ENCODE measurements at regions not wholly inside any gene's neighbourhood (a gene's known extent, or its start where the extent isn't known, plus 50 kb on each side); places are given as distances from the start of the nearest gene placed in this dataset.

GRCh38 chr1:221608835-221609320 is 133.0 kb downstream of the DUSP10 start:
- H3K27ac ChIP-seq (replicated peaks; ENCODE audit: low read length), result no peak overlapping the region
- no peak overlapping the region for H3K14ac ChIP-seq (ENCODE audit: low read length)
- no peak overlapping the region for H2AFZ ChIP-seq (ENCODE audit: low read length)
- H3K4ac ChIP-seq (ENCODE audit: low read length), result no peak overlapping the region
- no peak overlapping the region for H3K23ac ChIP-seq (ENCODE audit: low read depth, low read length, poor library complexity)
- H3K18ac ChIP-seq (ENCODE audit: low read length), result no peak overlapping the region
- H3K9me3 ChIP-seq (replicated peaks in 1 of 2; ENCODE audit: control insufficient read depth in 2 of 2, insufficient read depth in 1 of 2, low read depth in 1 of 2, low read length in 2 of 2), result no peaks in the 10 kb centered on the region
- no peaks in the 10 kb centered on the region for H3K36me3 ChIP-seq (replicated peaks in 1 of 2; ENCODE audit: control insufficient read depth in 2 of 2, insufficient read depth in 2 of 2, low read length in 2 of 2)
- H3K79me1 ChIP-seq (ENCODE audit: low read depth, low read length), result no peaks in the 10 kb centered on the region
- no peak overlapping the region for H4K91ac ChIP-seq (ENCODE audit: low read depth, low read length, poor library complexity)
- H3K4me2 ChIP-seq (ENCODE audit: insufficient read depth, low read length, poor library complexity, severe bottlenecking), result no peak overlapping the region
- H3K4me1 ChIP-seq (ENCODE audit: control insufficient read depth in 2 of 2, insufficient read depth in 1 of 2, low read depth in 1 of 2, low read length in 2 of 2), result no peaks in the 10 kb centered on the region
- no peak for DNase-seq (ENCODE audit: low spot score)
- no peak overlapping the region for H2BK15ac ChIP-seq (ENCODE audit: low read length)
- no peak overlapping the region for H4K8ac ChIP-seq (ENCODE audit: low read depth, low read length)
- no peak overlapping the region for H2AK5ac ChIP-seq (ENCODE audit: low read depth, low read length)
- no peak overlapping the region for H3K4me3 ChIP-seq (ENCODE audit: low read length in 2 of 2)
- no peak overlapping the region for H2BK12ac ChIP-seq (ENCODE audit: low read length)
- H3K27me3 ChIP-seq (ENCODE audit: control insufficient read depth in 3 of 3, insufficient read depth in 3 of 3, low read depth in 1 of 3, low read length in 3 of 3), result no peaks in the 10 kb centered on the region
- H2BK120ac ChIP-seq (ENCODE audit: low read depth, low read length), result no peak overlapping the region
- no peak overlapping the region for H3K9ac ChIP-seq (ENCODE audit: low read depth, low read length, poor library complexity)
- H2BK5ac ChIP-seq (ENCODE audit: low read length), result no peak overlapping the region

GRCh38 chr1:221611656-221612046 is 130.2 kb downstream of the DUSP10 start:
- Histone ChIP-seq H3K79me1 (ENCODE audit: low read depth, low read length) (no peaks in the 10 kb centered on the region), H3K4ac (ENCODE audit: low read length) (no peak overlapping the region), H3K23ac (ENCODE audit: low read depth, low read length, poor library complexity) (no peak overlapping the region), H3K14ac (ENCODE audit: low read length) (no peak overlapping the region), H3K27ac (replicated peaks; ENCODE audit: low read length) (no peak overlapping the region), H2BK5ac (ENCODE audit: low read length) (no peak overlapping the region), H4K91ac (ENCODE audit: low read depth, low read length, poor library complexity) (no peak overlapping the region), H4K8ac (ENCODE audit: low read depth, low read length) (no peak overlapping the region), H2BK120ac (ENCODE audit: low read depth, low read length) (no peak overlapping the region), H2BK12ac (ENCODE audit: low read length) (no peak overlapping the region), H2AK5ac (ENCODE audit: low read depth, low read length) (no peak overlapping the region), H3K4me2 (ENCODE audit: insufficient read depth, low read length, poor library complexity, severe bottlenecking) (no peak overlapping the region), H3K4me3 (ENCODE audit: low read length in 2 of 2) (no peak overlapping the region), H3K27me3 (ENCODE audit: control insufficient read depth in 3 of 3, insufficient read depth in 3 of 3, low read depth in 1 of 3, low read length in 3 of 3) (no peaks in the 10 kb centered on the region), H2AFZ (ENCODE audit: low read length) (no peak overlapping the region), H2BK15ac (ENCODE audit: low read length) (no peak overlapping the region), H3K4me1 (ENCODE audit: control insufficient read depth in 2 of 2, insufficient read depth in 1 of 2, low read depth in 1 of 2, low read length in 2 of 2) (no peaks in the 10 kb centered on the region), H3K36me3 (replicated peaks in 1 of 2; ENCODE audit: control insufficient read depth in 2 of 2, insufficient read depth in 2 of 2, low read length in 2 of 2) (no peaks in the 10 kb centered on the region), H3K9ac (ENCODE audit: low read depth, low read length, poor library complexity) (no peak overlapping the region), H3K18ac (ENCODE audit: low read length) (no peak overlapping the region), H3K9me3 (replicated peaks in 1 of 2; ENCODE audit: control insufficient read depth in 2 of 2, insufficient read depth in 1 of 2, low read depth in 1 of 2, low read length in 2 of 2) (no peaks in the 10 kb centered on the region)
- no peak for DNase-seq (ENCODE audit: low spot score)
- WGBS, 2 donors (ENCODE audit: extremely low coverage in 2 of 2, insufficient read length in 2 of 2, insufficient replicate concordance in 1 of 2), result no CpG with 5 or more reads among the region's 2 CpGs

GRCh38 chr1:221612047-221612777 is 129.7 kb downstream of the DUSP10 start:
- Histone ChIP-seq H3K36me3 (replicated peaks in 1 of 2; ENCODE audit: control insufficient read depth in 2 of 2, insufficient read depth in 2 of 2, low read length in 2 of 2) (no peaks in the 10 kb centered on the region), H3K4me3 (ENCODE audit: low read length in 2 of 2) (no peak overlapping the region), H3K27me3 (ENCODE audit: control insufficient read depth in 3 of 3, insufficient read depth in 3 of 3, low read depth in 1 of 3, low read length in 3 of 3) (no peaks in the 10 kb centered on the region), H3K4me1 (ENCODE audit: control insufficient read depth in 2 of 2, insufficient read depth in 1 of 2, low read depth in 1 of 2, low read length in 2 of 2) (no peaks in the 10 kb centered on the region), H3K4me2 (ENCODE audit: insufficient read depth, low read length, poor library complexity, severe bottlenecking) (no peak overlapping the region), H2BK120ac (ENCODE audit: low read depth, low read length) (no peak overlapping the region), H3K9ac (ENCODE audit: low read depth, low read length, poor library complexity) (no peak overlapping the region), H2BK15ac (ENCODE audit: low read length) (no peak overlapping the region), H2AK5ac (ENCODE audit: low read depth, low read length) (no peak overlapping the region), H4K91ac (ENCODE audit: low read depth, low read length, poor library complexity) (no peak overlapping the region), H2BK12ac (ENCODE audit: low read length) (no peak overlapping the region), H2BK5ac (ENCODE audit: low read length) (no peak overlapping the region), H3K18ac (ENCODE audit: low read length) (no peak overlapping the region), H2AFZ (ENCODE audit: low read length) (peak overlapping the region; percentile 17), H3K4ac (ENCODE audit: low read length) (no peak overlapping the region), H4K8ac (ENCODE audit: low read depth, low read length) (no peak overlapping the region), H3K23ac (ENCODE audit: low read depth, low read length, poor library complexity) (no peak overlapping the region), H3K27ac (replicated peaks; ENCODE audit: low read length) (no peak overlapping the region), H3K79me1 (ENCODE audit: low read depth, low read length) (no peaks in the 10 kb centered on the region), H3K14ac (ENCODE audit: low read length) (no peak overlapping the region), H3K9me3 (replicated peaks in 1 of 2; ENCODE audit: control insufficient read depth in 2 of 2, insufficient read depth in 1 of 2, low read depth in 1 of 2, low read length in 2 of 2) (no peaks in the 10 kb centered on the region)
- DNase-seq (ENCODE audit: low spot score), result no peak
- WGBS, 2 donors (ENCODE audit: extremely low coverage in 2 of 2, insufficient read length in 2 of 2, insufficient replicate concordance in 1 of 2), result no CpG with 5 or more reads among the region's 5 CpGs

GRCh38 chr1:221620437-221621384 is 121.2 kb downstream of the DUSP10 start:
- no peak overlapping the region for H3K27ac ChIP-seq (replicated peaks; ENCODE audit: low read length)
- H2BK5ac ChIP-seq (ENCODE audit: low read length), result no peak overlapping the region
- no peak overlapping the region for H3K23ac ChIP-seq (ENCODE audit: low read depth, low read length, poor library complexity)
- no peak overlapping the region for H3K9ac ChIP-seq (ENCODE audit: low read depth, low read length, poor library complexity)
- H3K4me2 ChIP-seq (ENCODE audit: insufficient read depth, low read length, poor library complexity, severe bottlenecking), result no peak overlapping the region
- no peak overlapping the region for H3K14ac ChIP-seq (ENCODE audit: low read length)
- H4K91ac ChIP-seq (ENCODE audit: low read depth, low read length, poor library complexity), result no peak overlapping the region
- no peaks in the 10 kb centered on the region for H3K4me1 ChIP-seq (ENCODE audit: control insufficient read depth in 2 of 2, insufficient read depth in 1 of 2, low read depth in 1 of 2, low read length in 2 of 2)
- H2AFZ ChIP-seq (ENCODE audit: low read length), result no peak overlapping the region
- no peak overlapping the region for H3K4ac ChIP-seq (ENCODE audit: low read length)
- WGBS, 2 donors (ENCODE audit: extremely low coverage in 2 of 2, insufficient read length in 2 of 2, insufficient replicate concordance in 1 of 2), result no CpG with 5 or more reads among the region's 5 CpGs
- no peaks in the 10 kb centered on the region for H3K79me1 ChIP-seq (ENCODE audit: low read depth, low read length)
- no peaks in the 10 kb centered on the region for H3K9me3 ChIP-seq (replicated peaks in 1 of 2; ENCODE audit: control insufficient read depth in 2 of 2, insufficient read depth in 1 of 2, low read depth in 1 of 2, low read length in 2 of 2)
- no peak overlapping the region for H2AK5ac ChIP-seq (ENCODE audit: low read depth, low read length)
- no peak overlapping the region for H3K4me3 ChIP-seq (ENCODE audit: low read length in 2 of 2)
- no peak for DNase-seq (ENCODE audit: low spot score)
- H3K18ac ChIP-seq (ENCODE audit: low read length), result no peak overlapping the region
- no peaks in the 10 kb centered on the region for H3K27me3 ChIP-seq (ENCODE audit: control insufficient read depth in 3 of 3, insufficient read depth in 3 of 3, low read depth in 1 of 3, low read length in 3 of 3)
- H2BK15ac ChIP-seq (ENCODE audit: low read length), result no peak overlapping the region
- H4K8ac ChIP-seq (ENCODE audit: low read depth, low read length), result no peak overlapping the region
- no peaks in the 10 kb centered on the region for H3K36me3 ChIP-seq (replicated peaks in 1 of 2; ENCODE audit: control insufficient read depth in 2 of 2, insufficient read depth in 2 of 2, low read length in 2 of 2)
- H2BK12ac ChIP-seq (ENCODE audit: low read length), result no peak overlapping the region
- no peak overlapping the region for H2BK120ac ChIP-seq (ENCODE audit: low read depth, low read length)

Measured in neuronal stem cell (in vitro differentiated cells).